Stimulated activated CD4-positive, alpha-beta T cell treated with anti-CD3 and anti-CD28 coated beads, Interleukin-12 subunit alpha, Interleukin-12 subunit beta, amount 100 ng/mL, for 48 hours (primary cell): ENCODE measurements at regions not wholly inside any gene's neighbourhood (a gene's known extent, or its start where the extent isn't known, plus 50 kb on each side); places are given as distances from the start of the nearest gene placed in this dataset.

Experiments used
- DNase-seq, 3 donors: peaks; one replicate each; pipeline ENCODE4 v3.0.0-alpha.2; 2020; ENCODE audit warnings: low read depth in 2 of 3, low spot score in 1 of 3

GRCh38 chr9:79858508-79858907 is 286.7 kb downstream of the TLE4 start:
- no peak for DNase-seq

GRCh38 chr9:79857188-79857587 is 285.4 kb downstream of the TLE4 start:
- no peak for DNase-seq

GRCh38 chr9:79847074-79847473 is 275.3 kb downstream of the TLE4 start:
- no peak for DNase-seq

GRCh38 chr9:79829566-79830302 is 258.0 kb downstream of the TLE4 start:
- no peak for DNase-seq

GRCh38 chr9:79824265-79824664 is 252.5 kb downstream of the TLE4 start:
- no peak for DNase-seq

GRCh38 chr9:79817438-79818004 is 245.8 kb downstream of the TLE4 start:
- DNase-seq = peak in 1 of 3 donors; percentile 0

GRCh38 chr9:79813258-79813638 is 241.5 kb downstream of the TLE4 start:
- no peak for DNase-seq

GRCh38 chr9:79812507-79813257 is 240.9 kb downstream of the TLE4 start:
- no peak for DNase-seq

GRCh38 chr9:79812099-79812498 is 240.3 kb downstream of the TLE4 start:
- DNase-seq = no peak

- DNase-seq = no peak
These were observed 238.2 kb downstream of the TLE4 start for GRCh38 chr9:79809931-79810330.

GRCh38 chr9:79809316-79809876 is 237.6 kb downstream of the TLE4 start:
- DNase-seq = no peak

- DNase-seq = no peak
These were observed 236.2 kb downstream of the TLE4 start for GRCh38 chr9:79807971-79808370.

- no peak for DNase-seq
These were observed 234.3 kb downstream of the TLE4 start for GRCh38 chr9:79806086-79806485.

- no peak for DNase-seq
These were observed 229.7 kb downstream of the TLE4 start for GRCh38 chr9:79801459-79801858.

- DNase-seq = no peak
These were observed 228.8 kb downstream of the TLE4 start for GRCh38 chr9:79800578-79800977.

- no peak for DNase-seq
These were observed 228.0 kb downstream of the TLE4 start for GRCh38 chr9:79799691-79800335.

GRCh38 chr9:79798450-79798849 is 226.7 kb downstream of the TLE4 start:
- DNase-seq = no peak

- DNase-seq = no peak
These were observed 224.6 kb downstream of the TLE4 start for GRCh38 chr9:79796411-79796810.

GRCh38 chr9:79788662-79789061 is 216.9 kb downstream of the TLE4 start:
- DNase-seq = no peak

GRCh38 chr9:79781263-79781662 is 209.5 kb downstream of the TLE4 start:
- no peak for DNase-seq

- no peak for DNase-seq
These were observed 208.8 kb downstream of the TLE4 start for GRCh38 chr9:79780559-79780958.

- DNase-seq = no peak
These were observed 208.1 kb downstream of the TLE4 start for GRCh38 chr9:79779901-79780300.
